ENCODE measurements at regions not wholly inside any gene's neighbourhood (a gene's known extent, or its start where the extent isn't known, plus 50 kb on each side); places are given as distances from the start of the nearest gene placed in this dataset.
A peak's percentile ranks its signal among the peaks of the same experiment; 100 is the strongest.

DNA sequence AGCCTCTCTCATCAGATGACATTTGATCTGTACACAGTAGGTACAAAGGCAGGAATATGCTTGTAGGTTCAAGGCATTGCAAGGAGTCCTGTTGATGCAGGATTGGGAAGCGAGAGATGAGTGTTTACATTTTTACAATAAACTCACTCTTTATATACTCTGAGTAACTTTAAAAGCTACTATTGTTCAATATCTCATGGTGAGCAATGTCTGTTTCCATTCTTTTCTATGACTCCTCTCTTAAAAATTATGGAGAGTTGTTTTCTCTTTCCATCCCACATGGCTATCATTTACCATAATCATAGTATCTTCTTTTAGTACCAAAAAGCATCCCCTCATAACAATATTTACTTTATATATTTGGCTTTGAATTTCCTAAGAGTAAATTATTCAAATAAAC is 314.0 kb upstream of the CDIN1 start:
- DNase-seq: no peak

DNA sequence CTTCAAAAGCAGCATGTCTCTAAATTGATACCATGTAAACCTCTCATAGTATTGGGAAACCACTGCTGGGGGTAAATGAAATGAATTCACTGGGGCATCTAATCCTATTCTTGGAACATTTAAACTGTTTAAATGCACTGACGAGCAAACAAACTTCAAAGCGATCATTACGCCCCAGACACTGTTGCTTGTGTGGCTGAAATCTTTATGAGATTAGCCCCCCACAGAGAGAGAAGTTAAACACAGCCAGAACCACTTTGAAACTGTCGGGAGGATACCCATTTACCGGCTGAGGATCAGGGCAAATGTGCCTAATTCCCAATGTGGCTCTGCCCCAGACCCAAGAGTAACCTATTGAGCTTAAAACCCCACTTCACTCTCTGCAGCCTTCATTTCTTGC is 308.4 kb upstream of the CDIN1 start:
- no peak for DNase-seq

DNA sequence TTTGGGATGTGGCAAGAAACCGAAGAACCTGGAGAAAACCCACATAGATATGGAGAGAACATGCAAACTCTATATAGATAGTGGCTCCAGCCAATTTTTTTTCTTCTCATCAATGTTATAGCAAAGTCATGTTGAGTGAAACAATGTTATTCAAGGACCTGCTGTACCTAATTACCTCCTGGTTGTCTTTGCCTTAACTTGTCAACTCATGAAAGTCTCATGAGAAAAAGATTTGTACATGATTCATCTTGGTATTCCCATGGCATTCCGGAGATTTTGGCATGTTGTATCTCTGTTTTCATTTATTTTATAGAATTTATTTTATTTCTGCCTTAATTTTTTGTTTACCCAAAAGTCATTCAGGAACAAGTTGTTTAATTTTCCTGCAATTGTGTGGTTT is 303.8 kb upstream of the CDIN1 start:
- DNase-seq: no peak

DNA sequence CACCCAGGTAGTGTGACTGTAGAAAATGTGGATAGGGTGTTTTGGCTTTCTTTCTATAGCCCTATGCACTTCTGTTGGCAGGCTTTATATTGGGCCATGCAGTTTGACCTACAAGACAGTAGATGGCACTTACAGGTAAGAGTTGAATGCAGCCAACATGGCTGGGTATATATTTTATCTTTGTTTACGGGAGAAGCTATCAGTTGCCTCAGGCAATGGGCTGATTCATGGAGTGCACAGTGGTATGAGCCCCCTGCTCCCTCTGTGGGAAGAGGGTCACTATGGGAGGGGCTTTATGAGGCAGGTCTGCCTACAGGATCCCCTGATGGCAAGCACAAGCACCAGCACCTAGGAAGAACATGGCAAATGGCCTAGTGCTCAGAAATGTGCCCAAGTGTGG is 301.2 kb upstream of the CDIN1 start:
- no peak for DNase-seq

DNA sequence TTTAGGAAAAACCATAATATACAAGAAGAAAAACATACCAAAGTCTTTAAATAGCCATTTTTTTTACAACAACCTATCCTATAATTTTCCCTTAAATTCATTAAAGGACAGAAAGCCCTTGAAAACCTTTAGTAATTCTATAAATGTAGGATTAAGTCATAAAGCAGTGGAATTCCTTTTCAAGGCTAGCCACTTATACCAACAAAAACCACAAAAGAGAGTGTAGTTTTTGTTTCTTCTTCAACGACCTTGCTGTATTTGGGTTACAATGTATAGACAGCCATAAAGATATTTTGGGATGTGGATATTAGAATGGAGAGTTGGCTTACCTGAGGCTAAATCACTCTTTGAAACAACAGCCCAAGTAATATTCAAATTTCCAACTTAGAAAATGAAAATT is 296.6 kb upstream of the CDIN1 start:
- no peak for DNase-seq

DNA sequence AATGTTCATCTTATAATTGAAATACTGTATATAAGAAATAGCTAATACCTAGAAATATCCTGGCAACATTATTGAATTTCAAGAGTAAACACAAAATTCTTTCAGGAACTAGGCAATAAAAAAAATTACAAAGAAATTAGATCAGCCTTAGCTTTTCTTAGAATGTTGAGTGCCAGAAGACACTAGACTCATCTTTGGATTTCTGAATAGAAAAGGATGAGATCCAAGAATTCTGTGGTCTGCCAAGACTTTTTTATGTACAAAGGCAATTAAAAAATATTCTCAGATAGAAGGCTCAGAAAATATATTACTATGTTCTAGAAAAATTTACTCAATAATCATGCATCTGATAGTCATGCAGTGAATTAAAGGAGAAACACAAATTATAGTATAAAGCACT is 294.5 kb upstream of the CDIN1 start:
- no peak for DNase-seq

DNA sequence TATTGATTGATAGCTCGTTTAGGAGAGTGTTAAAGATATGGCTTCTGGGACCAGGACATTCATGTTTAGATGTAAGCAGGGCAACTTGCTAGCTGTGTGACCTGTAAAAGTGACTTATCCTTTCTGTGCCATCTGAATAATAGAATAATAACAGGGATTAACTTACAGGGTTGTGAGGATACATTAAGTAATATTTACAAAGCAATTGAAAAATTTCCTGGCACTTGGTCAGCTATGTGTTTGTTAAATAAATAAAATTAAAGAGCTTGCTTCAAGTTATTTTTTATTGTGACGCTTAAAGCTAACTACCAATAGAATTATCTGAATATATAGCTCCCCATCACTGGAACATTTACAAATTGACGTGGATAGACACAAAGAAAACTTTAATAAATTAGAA is 287.9 kb upstream of the CDIN1 start:
- DNase-seq: no peak

DNA sequence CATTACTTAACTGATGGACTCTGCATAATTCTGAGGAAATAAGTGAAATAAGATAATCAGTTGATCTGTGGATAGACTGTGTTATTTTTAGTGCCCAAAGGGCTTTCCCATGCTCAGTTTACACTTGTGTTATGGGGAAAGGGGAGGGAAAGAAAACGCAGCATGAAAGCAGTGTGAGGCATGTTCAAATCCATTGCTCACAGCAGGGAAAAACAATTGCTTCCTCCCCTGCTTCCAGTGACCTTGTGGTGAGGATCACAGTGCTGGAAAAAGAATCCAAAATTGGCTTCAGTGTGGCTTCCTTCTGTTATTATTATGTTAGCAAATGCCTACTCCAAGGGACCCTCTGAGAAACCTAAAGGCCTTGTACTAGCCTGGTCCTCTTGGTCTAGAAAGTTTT is 285.1 kb upstream of the CDIN1 start:
- no peak for DNase-seq

DNA sequence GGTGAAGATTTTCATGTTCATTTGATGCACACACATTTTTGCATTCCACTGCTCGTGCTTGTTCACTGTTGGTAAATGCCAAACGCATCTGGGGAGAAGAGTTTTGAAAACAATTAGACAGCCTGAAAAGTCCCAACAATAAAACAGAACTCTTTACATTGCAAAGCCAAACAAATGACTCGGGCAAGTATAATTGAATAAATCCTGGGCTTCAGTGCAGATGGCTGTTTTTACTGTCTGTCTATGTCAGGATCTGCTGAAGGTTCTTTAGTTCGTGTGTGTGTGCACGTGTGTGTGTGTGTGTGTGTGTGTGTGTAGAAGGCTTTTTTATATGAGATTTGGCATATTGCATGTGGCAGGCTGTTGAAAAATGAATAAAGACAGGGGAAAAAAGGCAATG is 277.5 kb upstream of the CDIN1 start:
- DNase-seq: no peak

DNA sequence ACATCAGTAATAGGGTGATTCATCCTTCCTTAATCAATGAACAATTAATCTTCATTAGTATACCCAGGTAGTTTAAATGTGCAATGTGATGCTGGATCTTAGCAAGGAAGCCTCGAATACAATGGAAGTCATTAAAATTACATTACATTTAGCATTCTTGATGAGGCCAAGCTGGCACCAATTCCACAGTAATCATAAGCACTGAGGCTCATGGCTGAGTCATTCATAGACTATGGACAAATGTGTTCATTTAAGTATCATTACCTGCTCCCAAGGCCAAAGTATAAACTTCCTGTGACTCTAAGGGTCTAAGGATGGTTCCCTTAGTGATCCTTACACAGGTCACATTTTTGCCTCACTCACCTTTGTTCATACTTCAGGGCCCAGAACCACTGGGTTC is 266.4 kb upstream of the CDIN1 start:
- DNase-seq: no peak

DNA sequence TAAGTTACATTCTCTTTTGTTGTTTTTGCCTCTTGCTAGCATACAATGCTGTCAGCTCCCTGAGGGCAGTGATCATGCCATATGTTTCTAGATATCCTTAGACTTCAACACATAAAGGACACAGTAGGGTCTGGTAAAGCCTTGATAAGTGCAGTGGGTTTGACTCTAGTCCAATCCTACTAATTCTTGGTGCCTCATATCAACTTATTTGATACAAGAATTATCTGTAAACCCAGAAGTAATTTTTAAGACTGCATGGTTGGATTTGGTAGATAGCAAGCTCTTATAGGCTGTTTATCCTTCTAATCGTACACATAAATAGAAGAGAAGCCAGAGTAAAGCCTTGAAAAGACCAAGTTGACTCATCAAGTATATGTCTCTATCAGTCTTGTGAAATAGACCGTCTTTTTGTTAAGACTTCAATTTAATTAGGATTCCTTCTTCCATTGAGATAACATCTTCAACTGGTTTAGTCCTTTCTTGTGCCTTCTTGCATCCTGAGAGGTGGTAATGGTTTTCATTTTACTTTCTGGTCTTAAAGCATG is 265.6 kb upstream of the CDIN1 start:
- no peak for DNase-seq

DNA sequence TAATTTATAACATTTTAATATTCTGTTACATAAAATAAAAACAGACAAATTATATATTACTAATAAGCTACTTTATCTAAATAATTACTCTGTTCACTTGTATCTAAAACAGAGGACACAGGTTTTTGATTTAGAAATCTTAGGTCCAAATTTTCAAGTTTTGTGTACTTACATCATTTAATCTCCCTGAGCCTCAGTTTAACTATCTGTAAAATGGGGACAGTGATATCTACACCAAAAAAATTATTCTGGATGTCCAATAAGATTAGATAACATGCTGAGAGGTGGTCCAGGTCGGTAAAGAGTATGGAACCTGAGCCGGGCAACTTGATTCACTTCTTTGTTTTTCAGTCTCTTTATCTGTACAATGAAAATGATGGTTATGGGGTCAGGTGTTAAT is 263.8 kb upstream of the CDIN1 start:
- DNase-seq: no peak

DNA sequence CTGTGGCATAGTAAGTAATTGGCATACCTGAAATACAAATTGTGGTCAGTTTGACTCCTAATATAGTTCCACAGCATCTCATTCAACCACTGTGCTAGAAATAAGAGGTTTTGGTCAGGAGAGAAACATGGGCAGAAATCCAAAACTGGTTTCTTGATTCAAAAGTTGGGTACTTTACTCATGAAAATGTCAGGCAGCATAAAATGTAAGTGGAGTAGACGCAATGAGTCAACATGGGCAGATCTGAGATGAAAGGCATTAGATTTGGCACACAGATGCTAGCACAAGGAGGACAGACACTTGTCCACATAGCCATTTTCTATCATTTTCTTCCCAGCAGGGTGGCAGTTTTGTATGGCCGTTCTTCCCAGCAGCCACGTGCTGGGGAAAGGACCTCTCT is 255.8 kb upstream of the CDIN1 start:
- DNase-seq: no peak

DNA sequence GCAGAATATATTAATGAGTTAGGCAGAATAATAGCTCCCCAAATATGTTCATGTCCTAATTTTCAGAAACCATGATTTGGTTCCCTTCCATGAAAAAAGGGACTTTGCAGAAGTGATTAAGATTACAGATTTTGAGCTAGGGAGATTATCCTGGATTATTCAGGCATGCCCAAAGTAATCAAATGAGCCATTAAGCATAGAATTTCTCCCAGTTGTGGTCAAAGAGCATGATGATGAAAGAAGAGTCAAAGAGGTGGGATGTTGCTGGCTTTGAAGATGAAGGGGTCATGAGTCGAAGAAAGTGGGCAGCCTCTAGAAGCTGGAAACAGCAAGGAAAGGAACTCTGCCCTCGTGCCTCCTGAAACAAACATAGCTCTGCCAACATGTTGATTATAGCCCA is 254.2 kb upstream of the CDIN1 start:
- DNase-seq: no peak

DNA sequence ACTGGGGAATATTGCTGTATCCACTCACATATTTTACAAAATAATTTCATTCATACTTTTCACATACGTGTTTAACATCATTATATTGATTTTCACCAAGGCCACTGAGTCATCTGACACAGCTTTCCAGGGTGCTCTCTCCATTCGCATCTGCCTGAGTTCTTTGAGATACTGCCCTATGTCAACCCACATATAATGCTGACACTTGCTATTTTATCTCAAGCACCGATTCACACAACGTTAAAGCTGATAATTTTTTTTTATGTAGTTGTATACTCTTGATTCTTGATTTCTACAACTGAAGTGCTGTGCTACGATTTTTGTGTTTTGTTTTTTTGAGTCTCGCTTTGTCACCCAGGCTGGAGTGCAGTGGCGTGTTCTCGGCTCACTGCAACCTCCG is 249.8 kb upstream of the CDIN1 start:
- DNase-seq: no peak

DNA sequence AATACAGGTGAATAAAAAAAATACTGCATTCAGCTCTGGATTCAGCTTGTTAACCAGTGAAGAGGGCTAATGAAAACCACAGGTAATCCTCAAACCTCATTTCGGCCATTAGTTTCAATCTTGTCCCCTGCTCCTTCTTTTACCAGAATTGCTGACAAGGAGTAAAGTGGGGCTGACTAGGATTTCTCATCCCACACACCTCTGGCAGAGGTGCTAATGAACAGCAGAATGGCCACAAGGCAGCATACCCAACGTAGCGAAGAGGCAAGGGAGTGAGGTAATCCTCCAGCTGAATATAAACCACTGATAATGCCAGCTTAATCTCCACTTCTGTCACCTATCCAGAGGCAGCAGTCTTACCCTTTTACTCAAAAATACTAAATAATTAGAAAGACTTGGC is 248.8 kb upstream of the CDIN1 start:
- no peak for DNase-seq

DNA sequence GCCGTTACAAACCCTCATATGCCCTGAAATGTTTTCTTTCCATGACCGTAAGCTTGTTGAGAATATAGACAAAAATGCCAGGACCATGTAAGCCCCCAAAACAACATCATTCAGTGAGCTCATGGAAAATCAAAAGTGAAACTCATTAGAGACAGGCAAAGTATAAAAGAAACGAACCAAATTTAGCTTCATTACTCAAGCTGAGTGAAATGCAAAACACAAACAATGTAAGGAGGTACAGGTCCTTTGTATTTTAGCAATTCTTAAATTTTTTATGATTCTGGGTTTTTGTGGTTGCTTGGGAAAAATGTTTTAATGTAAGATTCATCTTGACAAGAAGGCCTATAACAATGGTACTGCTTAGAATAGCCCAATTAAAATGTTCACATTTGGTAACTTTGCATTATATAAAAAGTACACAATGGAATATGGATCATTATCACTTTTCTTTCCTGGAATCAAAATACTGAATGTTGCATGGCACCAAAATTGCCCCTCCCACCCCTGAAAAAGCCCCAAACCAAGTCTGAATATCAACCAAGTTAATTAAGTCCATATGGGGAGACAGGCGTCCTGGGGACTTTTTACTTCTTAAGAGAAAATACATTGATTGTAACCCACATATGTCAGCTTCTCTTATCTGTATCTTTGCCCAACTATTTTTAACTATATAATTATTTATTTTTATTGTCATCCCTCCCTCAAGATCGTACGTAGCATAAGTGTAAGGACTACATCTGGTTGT is 247.7 kb upstream of the CDIN1 start:
- peak; percentile 13 for DNase-seq

DNA sequence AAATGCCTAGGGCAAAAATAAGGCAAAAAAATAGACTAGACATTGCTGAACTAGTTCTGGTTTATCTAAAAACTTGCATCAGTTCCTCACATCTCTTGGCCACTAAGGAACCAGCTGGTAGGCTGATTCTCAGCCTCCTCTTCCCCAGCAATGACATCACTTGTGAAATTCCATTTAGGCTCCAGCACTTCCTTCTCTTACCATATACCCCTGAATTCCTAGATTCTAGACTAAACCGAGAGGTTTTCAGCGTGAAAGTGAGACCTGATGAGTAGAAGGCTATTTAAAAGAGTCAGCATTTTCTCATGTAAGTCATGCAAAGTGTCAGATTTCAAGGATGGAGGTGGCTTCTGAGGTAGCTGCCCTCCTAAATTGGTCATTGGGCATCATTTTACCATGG is 247.1 kb upstream of the CDIN1 start:
- no peak for DNase-seq

DNA sequence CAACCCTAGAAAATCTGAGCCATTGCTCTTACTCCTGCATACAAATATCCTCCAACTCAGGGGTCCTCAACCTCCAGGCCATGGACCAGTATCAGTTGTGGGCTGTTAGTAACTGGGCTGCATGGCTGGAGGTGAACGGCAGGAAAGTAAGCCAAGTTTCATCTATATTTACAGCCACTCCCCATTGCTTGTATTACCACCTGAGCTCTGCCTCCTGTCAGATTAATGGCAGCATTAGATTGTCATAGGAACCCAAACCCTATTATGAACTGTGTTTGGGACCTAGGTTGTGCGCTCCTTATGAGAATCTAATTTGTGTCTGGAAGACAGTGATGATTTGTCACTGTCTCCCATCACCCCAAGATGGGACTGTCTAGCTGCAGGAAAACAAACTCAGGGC is 246.5 kb upstream of the CDIN1 start:
- DNase-seq: no peak

DNA sequence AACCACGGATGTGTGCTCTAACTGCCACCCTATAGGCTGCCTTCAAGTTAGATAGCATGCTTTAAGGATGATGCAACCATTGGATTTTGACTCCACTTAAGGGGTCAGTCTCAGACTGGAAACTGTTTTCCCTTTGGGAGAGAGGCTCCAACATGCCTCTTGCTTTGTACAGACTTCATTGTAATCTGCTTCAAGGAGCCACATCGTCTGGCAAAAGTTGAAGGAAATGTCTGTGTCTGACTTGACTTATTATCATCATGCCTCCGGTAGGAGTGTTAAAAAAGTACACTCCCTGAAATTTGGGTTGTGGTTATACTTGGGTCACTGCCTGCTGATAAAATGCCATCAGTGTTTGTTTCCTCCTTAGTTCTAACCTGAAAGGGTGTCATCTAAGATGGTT is 245.4 kb upstream of the CDIN1 start:
- DNase-seq: no peak

DNA sequence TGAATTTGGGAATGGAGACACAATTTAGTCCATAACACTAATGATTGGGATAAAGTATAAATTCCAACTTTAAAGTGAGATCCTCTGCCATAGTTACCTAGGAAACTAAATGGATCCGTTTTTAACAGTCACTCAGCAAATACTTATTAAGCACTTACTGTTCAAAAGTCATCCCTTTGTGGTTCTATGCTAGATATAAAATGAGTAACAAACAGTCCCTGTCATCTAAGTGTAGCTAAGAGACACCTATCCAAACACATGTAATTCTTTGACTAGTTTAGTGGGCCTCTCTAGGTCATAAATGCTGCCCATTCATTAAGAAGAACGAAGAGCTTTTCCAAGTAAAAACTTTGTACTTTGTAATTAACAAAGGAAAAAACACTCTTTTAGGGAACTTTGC is 244.2 kb upstream of the CDIN1 start:
- DNase-seq: no peak

DNA sequence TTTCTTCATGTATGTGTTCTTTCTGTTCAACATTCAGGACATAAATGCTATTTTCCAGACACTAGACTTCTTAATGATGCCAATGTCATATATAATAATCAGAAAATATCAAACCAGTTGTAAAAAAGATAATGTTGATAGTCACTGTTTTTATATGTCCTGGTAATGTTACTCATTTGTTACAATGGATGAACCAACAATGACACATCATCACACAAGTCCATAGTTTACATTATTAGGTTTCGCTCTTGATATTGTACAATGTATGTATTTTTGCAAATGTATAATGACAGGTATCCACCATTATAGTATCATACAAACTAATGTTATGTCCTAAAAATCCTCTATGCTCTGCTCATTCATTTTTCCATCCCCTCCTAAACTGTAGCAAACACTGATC is 243.8 kb upstream of the CDIN1 start:
- no peak for DNase-seq

DNA sequence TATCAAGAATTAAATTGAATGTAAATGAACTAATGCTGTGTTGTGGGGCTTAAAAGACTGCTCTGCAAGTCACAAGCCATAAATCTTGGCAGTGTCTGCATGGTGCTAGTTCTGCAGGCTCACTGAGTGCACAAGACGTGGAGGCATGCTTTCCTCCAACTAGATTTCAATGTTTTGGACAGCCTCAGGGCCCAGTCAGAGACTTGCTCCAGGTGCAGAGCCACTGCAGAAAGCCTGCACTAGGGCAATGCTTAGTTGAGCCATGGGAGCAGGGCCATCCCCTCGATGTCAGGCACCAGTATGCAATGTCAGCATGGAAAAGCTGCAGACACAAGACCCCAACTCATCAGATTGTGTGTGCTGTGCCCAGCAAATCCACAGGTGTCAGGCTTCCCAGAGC is 234.5 kb upstream of the CDIN1 start:
- no peak for DNase-seq

DNA sequence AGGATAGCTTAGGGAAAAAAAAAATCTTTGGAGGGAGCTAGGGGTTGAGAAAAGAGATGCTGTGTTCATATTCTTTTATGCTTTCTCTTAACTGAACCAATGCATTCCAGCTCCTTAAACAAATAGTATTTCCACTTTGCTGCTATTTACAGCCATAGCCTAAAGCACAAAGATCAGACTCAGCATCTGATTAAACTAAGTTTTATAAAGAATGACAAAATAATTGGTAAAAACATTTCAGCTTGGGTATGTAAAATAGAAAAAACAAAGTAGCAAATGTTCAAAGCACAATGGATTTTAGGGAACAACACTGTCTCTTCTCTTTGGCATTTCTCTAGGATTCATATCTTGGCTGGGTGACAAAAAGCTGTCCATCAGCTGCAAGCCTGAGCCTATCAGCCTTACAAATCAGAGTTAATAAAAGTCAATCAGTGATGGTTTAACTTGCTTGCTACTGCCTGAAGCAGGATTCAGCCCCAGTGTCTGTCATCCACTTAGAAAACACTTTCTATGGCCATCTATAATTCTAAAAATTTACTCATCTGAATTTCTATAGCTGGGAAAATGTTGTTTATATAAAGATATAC is 232.1 kb upstream of the CDIN1 start:
- no peak for DNase-seq
